Neuronal stem cell (in vitro differentiated cells): ENCODE measurements at regions not wholly inside any gene's neighbourhood (a gene's known extent, or its start where the extent isn't known, plus 50 kb on each side); places are given as distances from the start of the nearest gene placed in this dataset.

Source experiments
- DNase-seq: peaks from one replicate; pipeline ENCODE4 v3.0.0-alpha.2; 2013; ENCODE audit warnings: low spot score
- H2AFZ ChIP-seq: one replicate; pipeline ENCODE4 v1.6.1; 2013; ENCODE audit warnings: mild to moderate bottlenecking, low read length, inconsistent platforms
- H2AK5ac ChIP-seq: 2 replicates; pipeline ENCODE4 v1.6.1; 2013; ENCODE audit warnings: low read depth, mild to moderate bottlenecking, inconsistent platforms, low read length, moderate library complexity, mixed read lengths
- H2BK120ac ChIP-seq: 2 replicates; pipeline ENCODE4 v1.6.1; 2013; ENCODE audit warnings: low read depth, mild to moderate bottlenecking, inconsistent platforms, low read length, moderate library complexity, mixed read lengths
- H2BK12ac ChIP-seq: one replicate; pipeline ENCODE4 v1.6.1; 2013; ENCODE audit warnings: low read length, inconsistent platforms
- H2BK15ac ChIP-seq: 2 replicates; pipeline ENCODE4 v1.6.1; 2013; ENCODE audit warnings: mild to moderate bottlenecking, low read length, inconsistent platforms, mixed read lengths
- H2BK5ac ChIP-seq: one replicate; pipeline ENCODE4 v1.6.1; 2013; ENCODE audit warnings: inconsistent platforms, mild to moderate bottlenecking, low read length, moderate library complexity
- H3K14ac ChIP-seq: one replicate; pipeline ENCODE4 v1.6.1; 2013; ENCODE audit warnings: low read length, inconsistent platforms
- H3K18ac ChIP-seq: 2 replicates; pipeline ENCODE4 v1.6.1; 2013; ENCODE audit warnings: low read length, inconsistent platforms
- H3K23ac ChIP-seq: 2 replicates; pipeline ENCODE4 v1.6.1; 2013; ENCODE audit warnings: low read depth, mild to moderate bottlenecking, mixed read lengths, low read length, inconsistent platforms; ENCODE audit not compliant: poor library complexity
- H3K27ac ChIP-seq: replicated peaks from 3 replicates; pipeline ENCODE4 v1.5.1; 2013; ENCODE audit warnings: low read length, inconsistent platforms
- H3K27me3 ChIP-seq, 3 experiments: 2 replicates each; pipeline ENCODE4 v1.6.1; 2013; ENCODE audit warnings: low read length in 3 of 3, mild to moderate bottlenecking in 2 of 3, inconsistent platforms in 1 of 3, low read depth in 1 of 3, mixed read lengths in 1 of 3, moderate library complexity in 1 of 3; ENCODE audit not compliant: control insufficient read depth in 3 of 3, insufficient read depth in 3 of 3
- H3K36me3 ChIP-seq, 2 donors: replicated peaks in 1 of 2; 2 replicates each; pipeline ENCODE4 v1.6.1; 2013; ENCODE audit warnings: low read length in 2 of 2; ENCODE audit not compliant: control insufficient read depth in 2 of 2, insufficient read depth in 2 of 2
- H3K4ac ChIP-seq: 2 replicates; pipeline ENCODE4 v1.6.1; 2013; ENCODE audit warnings: inconsistent platforms, mild to moderate bottlenecking, low read length, moderate library complexity
- H3K4me1 ChIP-seq, 2 donors: 1 replicate in 1 of 2; 2 replicates in 1 of 2; pipeline ENCODE4 v1.6.1; 2013; ENCODE audit warnings: low read length in 2 of 2, low read depth in 1 of 2; ENCODE audit not compliant: control insufficient read depth in 2 of 2, insufficient read depth in 1 of 2
- H3K4me2 ChIP-seq: one replicate; pipeline ENCODE4 v1.6.1; 2013; ENCODE audit warnings: mild to moderate bottlenecking, low read length, inconsistent platforms; ENCODE audit not compliant: insufficient read depth, poor library complexity, severe bottlenecking
- H3K4me3 ChIP-seq, 2 donors: 2 replicates each; pipeline ENCODE4 v1.5.1; 2013; ENCODE audit warnings: low read length in 2 of 2, mild to moderate bottlenecking in 2 of 2, inconsistent platforms in 1 of 2, moderate library complexity in 1 of 2
- H3K79me1 ChIP-seq: one replicate; pipeline ENCODE4 v1.6.1; 2013; ENCODE audit warnings: low read depth, mild to moderate bottlenecking, inconsistent platforms, low read length, moderate library complexity
- H3K9ac ChIP-seq: one replicate; pipeline ENCODE4 v1.6.1; 2013; ENCODE audit warnings: mild to moderate bottlenecking, low read depth, low read length, inconsistent platforms; ENCODE audit not compliant: poor library complexity
- H3K9me3 ChIP-seq, 2 donors: replicated peaks in 1 of 2; 2 replicates each; pipeline versions ENCODE3 to v1.6.1; 2013; ENCODE audit warnings: low read length in 2 of 2, mild to moderate bottlenecking in 2 of 2, inconsistent platforms in 1 of 2, low read depth in 1 of 2, mixed read lengths in 1 of 2, moderate library complexity in 1 of 2; ENCODE audit not compliant: control insufficient read depth in 2 of 2, insufficient read depth in 1 of 2
- H4K8ac ChIP-seq: one replicate; pipeline ENCODE4 v1.6.1; 2013; ENCODE audit warnings: low read depth, mild to moderate bottlenecking, inconsistent platforms, low read length, moderate library complexity
- H4K91ac ChIP-seq: one replicate; pipeline ENCODE4 v1.6.1; 2013; ENCODE audit warnings: low read length, low read depth, mild to moderate bottlenecking, inconsistent platforms; ENCODE audit not compliant: poor library complexity
- WGBS, 2 donors: extraction: QIAGEN DNeasy Blood & Tissue Kit; methylation state at CpG; one replicate each; pipeline ENCODE4 v1.1.7; 2013; ENCODE audit warnings: missing lambda C conversion rate in 2 of 2, mixed read lengths in 1 of 2; ENCODE audit not compliant: insufficient read length in 2 of 2, insufficient replicate concordance in 1 of 2; ENCODE audit errors: extremely low coverage in 2 of 2; 5-methylcytosine and 5-hydroxymethylcytosine counted together

GRCh38 chr4:140243278-140243753, 89.3 kb upstream of the MAML3 start:
- H3K4me3 ChIP-seq = no peak overlapping the region
- H3K79me1 ChIP-seq = no peaks in the 10 kb centered on the region
- no CpG with 5 or more reads among the region's 7 CpGs for WGBS, 2 donors
- H3K18ac ChIP-seq = peak overlapping the region; percentile 2
- H3K4ac ChIP-seq = no peak overlapping the region
- H3K27me3 ChIP-seq = no peaks in the 10 kb centered on the region
- no peak overlapping the region for H3K14ac ChIP-seq
- no peaks in the 10 kb centered on the region for H3K36me3 ChIP-seq
- peak overlapping the region; percentile 90 for H2AFZ ChIP-seq
- H2AK5ac ChIP-seq = no peak overlapping the region
- no peaks in the 10 kb centered on the region for H3K9me3 ChIP-seq
- no peak overlapping the region for H2BK12ac ChIP-seq
- no peak overlapping the region for H2BK120ac ChIP-seq
- no peak overlapping the region for H4K8ac ChIP-seq
- no peak overlapping the region for H2BK5ac ChIP-seq
- H3K4me2 ChIP-seq = no peak overlapping the region
- H3K4me1 ChIP-seq = peaks cover 16 to 25% of the 10 kb centered on the region in 2 donors
- no peak overlapping the region for H3K9ac ChIP-seq
- H2BK15ac ChIP-seq = no peak overlapping the region
- no peak for DNase-seq
- H3K23ac ChIP-seq = no peak overlapping the region
- H4K91ac ChIP-seq = no peak overlapping the region
- H3K27ac ChIP-seq = no peak overlapping the region

GRCh38 chr4:140242357-140243277, 88.6 kb upstream of the MAML3 start:
- Histone ChIP-seq H3K4ac (no peak overlapping the region), H3K79me1 (no peaks in the 10 kb centered on the region), H2AFZ (peak overlapping the region; percentile 90), H3K4me3 (no peak overlapping the region), H3K4me2 (no peak overlapping the region), H3K23ac (no peak overlapping the region), H2BK5ac (no peak overlapping the region), H4K8ac (no peak overlapping the region), H4K91ac (no peak overlapping the region), H2AK5ac (no peak overlapping the region), H3K27ac (no peak overlapping the region), H3K18ac (no peak overlapping the region), H2BK120ac (no peak overlapping the region), H3K36me3 (no peaks in the 10 kb centered on the region), H3K9me3 (no peaks in the 10 kb centered on the region), H3K4me1 (peaks cover 22 to 28% of the 10 kb centered on the region in 2 donors), H3K9ac (no peak overlapping the region), H2BK15ac (no peak overlapping the region), H3K14ac (no peak overlapping the region), H3K27me3 (no peaks in the 10 kb centered on the region), H2BK12ac (no peak overlapping the region)
- 100% methylated on average over 2 of the region's 8 CpGs; no CpG with 5 or more reads in 1 of the 2 donors for WGBS, 2 donors
- DNase-seq = no peak

GRCh38 chr4:140240237-140240636, 86.3 kb upstream of the MAML3 start:
- Histone ChIP-seq H3K4me1 (peaks cover 30 to 39% of the 10 kb centered on the region in 2 donors), H3K9ac (no peak overlapping the region), H3K79me1 (no peaks in the 10 kb centered on the region), H4K8ac (no peak overlapping the region), H3K4me2 (no peak overlapping the region), H2AK5ac (no peak overlapping the region), H3K18ac (no peak overlapping the region), H3K27ac (no peak overlapping the region), H3K4me3 (no peak overlapping the region), H3K14ac (no peak overlapping the region), H3K4ac (no peak overlapping the region), H2BK5ac (no peak overlapping the region), H3K27me3 (no peaks in the 10 kb centered on the region), H2AFZ (no peak overlapping the region), H3K23ac (no peak overlapping the region), H4K91ac (no peak overlapping the region), H2BK12ac (no peak overlapping the region), H3K9me3 (no peaks in the 10 kb centered on the region), H2BK15ac (no peak overlapping the region), H2BK120ac (no peak overlapping the region), H3K36me3 (no peaks in the 10 kb centered on the region)
- no CpG with 5 or more reads among the region's 6 CpGs for whole genome bisulfite sequencing, 2 donors
- DNase-seq = no peak

- no CpG with 5 or more reads among the region's 7 CpGs for WGBS, 2 donors
These were observed 85.3 kb upstream of the MAML3 start for GRCh38 chr4:140239311-140239710.

More at GRCh38 chr4:140239311-140239710, 85.3 kb upstream of the MAML3 start:
- Histone ChIP-seq H3K36me3 (no peaks in the 10 kb centered on the region), H3K4ac (no peak overlapping the region), H3K18ac (no peak overlapping the region), H2BK5ac (no peak overlapping the region), H3K27me3 (no peaks in the 10 kb centered on the region), H3K79me1 (no peaks in the 10 kb centered on the region), H3K4me1 (peaks cover 30 to 39% of the 10 kb centered on the region in 2 donors), H3K9ac (no peak overlapping the region), H3K14ac (no peak overlapping the region), H3K27ac (no peak overlapping the region), H3K9me3 (no peaks in the 10 kb centered on the region), H4K8ac (no peak overlapping the region), H3K4me2 (no peak overlapping the region), H2BK15ac (no peak overlapping the region), H2AK5ac (no peak overlapping the region), H2BK12ac (no peak overlapping the region), H2BK120ac (no peak overlapping the region), H2AFZ (peak overlapping the region; percentile 41), H3K4me3 (no peak overlapping the region), H3K23ac (no peak overlapping the region), H4K91ac (no peak overlapping the region)
- no peak for DNase-seq
